GM19463 (cell line): ENCODE measurements at regions not wholly inside any gene's neighbourhood (a gene's known extent, or its start where the extent isn't known, plus 50 kb on each side); places are given as distances from the start of the nearest gene placed in this dataset.

Source experiments
- ATAC-seq: cut with Tn5 transposase; IDR thresholded peaks from one replicate; pipeline ENCODE4 v1.9.1; 2021; ENCODE audit warnings: mild to moderate bottlenecking, moderate library complexity; ENCODE audit not compliant: unreplicated experiment

DNA sequence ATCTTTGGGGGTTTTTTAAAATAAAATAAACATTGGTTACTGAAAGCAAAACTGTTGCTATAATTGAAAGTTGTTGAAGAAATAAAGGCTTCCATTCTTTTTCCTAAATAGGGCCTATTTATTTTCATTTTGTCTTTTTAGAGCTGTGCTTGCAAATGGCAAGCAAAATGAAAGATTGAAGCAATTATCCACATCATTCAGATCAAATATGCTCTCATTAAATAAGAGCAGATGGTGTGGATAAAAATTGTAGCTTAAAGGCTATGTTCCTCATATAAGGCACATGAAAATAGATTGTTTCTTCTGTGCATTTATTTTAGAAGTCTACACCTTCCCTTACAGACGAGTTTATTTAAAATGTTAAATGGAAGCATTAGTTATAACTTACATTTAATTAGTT lies 1317.7 kb downstream of the MRPL39 start:
- ATAC-seq, result no peak

DNA sequence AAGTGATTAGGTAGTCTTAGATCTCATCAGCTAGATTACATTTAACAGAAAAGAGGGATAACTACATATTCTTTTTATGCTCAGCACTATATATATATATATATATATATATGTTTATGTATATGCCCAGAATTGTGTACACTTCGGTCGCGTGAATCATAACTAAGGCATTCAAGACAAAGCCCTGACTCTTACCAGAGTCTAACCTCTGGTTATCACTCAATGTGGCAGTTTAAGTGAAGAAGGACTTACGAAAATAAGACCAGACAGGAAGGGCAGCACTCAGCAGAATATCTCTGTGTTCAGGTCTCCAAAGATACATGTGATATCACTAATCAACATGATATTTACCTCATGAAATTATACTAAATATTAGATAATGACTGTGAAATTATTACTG lies 1326.7 kb downstream of the MRPL39 start:
- ATAC-seq, result no peak

DNA sequence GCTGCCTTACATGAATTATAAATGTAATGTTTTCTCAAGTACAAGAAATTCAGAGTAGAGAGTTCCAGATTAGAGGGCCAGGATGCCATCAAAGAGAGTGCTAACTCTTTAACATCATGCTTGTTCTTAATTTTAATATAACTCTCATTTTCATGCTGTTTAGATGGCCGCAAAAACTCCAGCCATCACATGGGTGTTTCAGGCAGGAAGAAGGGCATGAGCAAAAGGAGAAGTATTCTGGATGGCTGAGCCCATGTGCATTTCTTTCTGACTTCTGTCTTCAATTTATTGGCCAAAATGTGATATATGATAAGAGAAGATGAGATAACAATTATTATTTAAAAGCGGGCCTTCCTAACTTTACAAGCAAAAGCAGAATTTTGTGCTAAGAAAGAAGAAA lies 1328.6 kb downstream of the MRPL39 start:
- ATAC-seq, result no peak

GRCh38 chr21:24276204-24276603 lies 1331.1 kb downstream of the MRPL39 start:
- ATAC-seq, result no peak

DNA sequence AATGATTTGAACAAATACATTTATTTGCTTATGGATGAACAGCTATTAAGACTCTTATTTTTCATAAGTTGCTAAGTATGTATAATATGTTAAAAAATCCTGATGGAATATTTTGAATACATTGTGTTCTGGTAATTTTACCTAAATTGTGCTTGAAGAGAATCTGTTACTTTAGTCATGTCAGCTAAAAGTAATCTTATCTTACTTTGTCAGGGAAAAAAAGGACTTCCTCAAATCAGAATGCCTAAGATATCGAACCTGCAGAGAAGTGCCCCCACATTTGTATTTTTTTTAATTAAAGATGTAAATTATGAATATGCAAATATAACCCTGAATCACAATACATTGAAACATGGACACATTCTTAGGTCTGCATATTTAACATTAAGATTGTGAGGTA lies 1331.7 kb downstream of the MRPL39 start:
- no peak for ATAC-seq

DNA sequence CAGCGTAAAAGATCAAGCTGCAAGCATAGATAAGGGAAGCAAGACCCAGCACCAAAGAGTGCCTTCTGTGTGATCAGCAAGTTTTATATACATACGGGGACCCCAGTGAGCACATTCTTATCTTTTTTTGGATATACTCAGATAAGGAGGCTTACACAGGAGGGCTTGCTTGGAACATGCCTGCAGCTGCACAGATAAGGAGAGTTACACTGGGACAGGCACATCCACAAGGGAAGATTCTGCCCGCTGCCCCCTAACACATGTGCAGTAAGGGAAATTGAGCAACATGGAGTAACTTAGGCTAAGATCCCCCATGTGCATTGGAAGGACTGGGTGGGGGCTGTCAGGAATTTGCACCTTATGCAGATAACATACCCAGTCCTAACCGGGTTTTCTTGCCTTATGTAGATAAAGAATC lies 1334.8 kb downstream of the MRPL39 start:
- ATAC-seq, result no peak

- no peak for ATAC-seq
Observed at GRCh38 chr21:24265987-24266386, 1341.3 kb downstream of the MRPL39 start.

DNA sequence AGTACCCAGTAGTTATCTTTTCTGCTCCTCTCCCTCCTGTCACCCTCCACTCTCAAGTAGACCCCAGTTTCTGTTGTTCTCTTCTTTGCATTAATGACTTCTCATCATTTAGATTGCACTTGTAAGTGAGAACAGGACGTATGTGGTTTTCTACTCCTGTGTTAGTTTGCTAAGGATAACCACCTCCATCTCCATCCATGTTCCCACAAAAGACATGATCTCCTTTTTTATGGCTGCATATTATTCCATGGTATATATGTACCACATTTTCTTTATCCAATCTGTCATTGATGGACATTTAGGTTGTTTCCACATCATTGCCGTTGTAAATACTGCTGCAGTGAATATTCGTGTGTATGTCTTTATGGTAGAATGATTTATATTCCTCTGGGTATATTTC lies 1346.5 kb downstream of the MRPL39 start:
- no peak for ATAC-seq

DNA sequence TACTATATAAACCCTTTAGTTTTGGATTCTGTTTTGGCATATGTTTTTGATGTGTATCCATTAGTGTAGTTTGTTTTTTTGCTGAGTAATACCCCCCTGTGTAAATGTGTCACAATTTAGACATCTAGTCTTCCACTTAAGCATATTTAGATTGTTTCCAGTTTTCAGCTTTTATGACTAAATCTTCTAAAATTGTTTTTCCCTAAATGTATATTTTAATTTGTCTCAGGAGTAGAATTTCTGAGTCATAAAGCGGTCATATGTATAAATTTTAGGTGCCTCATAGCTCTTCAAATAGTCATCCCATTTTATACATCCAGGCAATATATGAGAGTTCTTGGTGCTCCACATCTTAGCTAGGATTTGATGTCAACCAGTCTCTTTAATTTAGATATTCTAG lies 1348.0 kb downstream of the MRPL39 start:
- ATAC-seq, result no peak

- no peak for ATAC-seq
Observed at GRCh38 chr21:24255591-24255990, 1351.7 kb downstream of the MRPL39 start.

DNA sequence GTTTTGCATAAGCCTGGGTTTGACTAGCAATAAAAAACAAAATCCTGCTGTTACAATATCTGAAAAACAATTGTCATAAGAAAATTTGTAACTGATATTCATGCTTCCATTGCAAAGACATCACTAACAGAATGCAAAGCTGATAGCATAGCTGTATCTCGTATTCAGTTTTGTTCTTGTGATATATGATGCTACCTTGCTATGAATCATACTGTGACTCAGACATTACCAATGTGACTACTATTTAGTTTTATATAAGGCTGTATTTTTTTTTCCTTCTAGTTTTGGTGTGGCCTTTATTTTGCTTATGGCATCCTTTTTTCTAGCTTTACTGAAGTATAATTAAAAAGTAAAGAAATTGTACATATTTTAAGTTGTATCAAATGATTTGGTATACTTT lies 1381.8 kb downstream of the MRPL39 start:
- no peak for ATAC-seq

DNA sequence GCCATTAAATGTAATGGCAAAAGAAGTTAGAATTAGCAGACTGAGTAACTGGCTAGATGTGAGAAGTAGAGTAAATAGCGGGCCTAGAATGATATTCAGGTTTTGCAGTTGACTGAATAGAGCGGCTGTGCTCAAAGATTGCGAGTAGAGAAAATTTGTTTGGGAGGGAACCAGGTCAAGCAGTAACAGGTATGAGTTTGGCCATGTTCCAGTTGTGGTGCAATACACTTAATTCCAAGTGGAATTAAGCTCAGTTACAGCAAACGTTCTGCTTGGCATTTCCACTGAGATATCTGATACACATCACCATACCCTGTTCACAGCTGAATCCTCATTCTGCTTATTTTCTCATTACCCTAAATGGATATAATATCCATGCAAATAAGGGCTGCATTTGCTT lies 1382.9 kb downstream of the MRPL39 start:
- ATAC-seq, result no peak

GRCh38 chr21:24223624-24224023 lies 1383.7 kb downstream of the MRPL39 start:
- no peak for ATAC-seq

DNA sequence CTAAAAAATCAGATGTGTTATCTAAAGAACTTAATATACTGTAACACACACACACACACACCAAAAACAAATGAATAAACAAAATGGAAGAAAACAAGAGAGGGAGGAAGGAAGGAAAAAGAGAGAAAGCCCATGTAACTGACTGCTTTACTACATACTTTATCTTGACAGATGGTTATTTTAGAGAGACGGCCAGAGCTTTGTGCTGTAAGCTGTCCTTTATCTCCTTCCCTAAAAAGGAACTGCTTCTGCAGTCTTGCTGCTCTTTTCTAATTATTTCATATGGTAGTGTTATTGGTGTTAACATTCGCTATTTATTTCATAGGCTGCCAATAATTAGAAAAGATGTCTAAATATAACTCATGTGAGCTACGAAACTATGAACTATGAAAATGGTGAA lies 1384.6 kb downstream of the MRPL39 start:
- no peak for ATAC-seq

GRCh38 chr21:24220446-24220845 lies 1386.8 kb downstream of the MRPL39 start:
- ATAC-seq, result no peak

DNA sequence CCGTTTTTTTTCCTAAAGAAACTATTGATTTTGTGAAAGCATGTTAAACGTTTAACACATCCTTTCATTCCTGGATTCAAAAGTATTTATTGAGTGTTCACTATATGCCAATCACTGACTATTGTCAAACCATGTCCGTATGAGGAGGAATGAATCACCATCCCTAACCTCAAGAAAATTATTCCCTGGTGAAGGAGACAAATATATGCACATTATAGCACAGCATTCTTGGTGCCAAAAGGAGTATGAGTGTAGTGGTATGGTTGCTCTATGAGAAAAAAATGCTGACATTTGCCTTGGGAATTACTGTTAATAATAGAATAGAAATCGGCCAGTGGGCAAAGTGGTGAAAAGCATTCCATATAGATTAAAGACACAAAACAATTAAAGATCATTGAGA lies 1390.1 kb downstream of the MRPL39 start:
- no peak for ATAC-seq

GRCh38 chr21:24210130-24210529 lies 1397.2 kb downstream of the MRPL39 start:
- ATAC-seq, result no peak

DNA sequence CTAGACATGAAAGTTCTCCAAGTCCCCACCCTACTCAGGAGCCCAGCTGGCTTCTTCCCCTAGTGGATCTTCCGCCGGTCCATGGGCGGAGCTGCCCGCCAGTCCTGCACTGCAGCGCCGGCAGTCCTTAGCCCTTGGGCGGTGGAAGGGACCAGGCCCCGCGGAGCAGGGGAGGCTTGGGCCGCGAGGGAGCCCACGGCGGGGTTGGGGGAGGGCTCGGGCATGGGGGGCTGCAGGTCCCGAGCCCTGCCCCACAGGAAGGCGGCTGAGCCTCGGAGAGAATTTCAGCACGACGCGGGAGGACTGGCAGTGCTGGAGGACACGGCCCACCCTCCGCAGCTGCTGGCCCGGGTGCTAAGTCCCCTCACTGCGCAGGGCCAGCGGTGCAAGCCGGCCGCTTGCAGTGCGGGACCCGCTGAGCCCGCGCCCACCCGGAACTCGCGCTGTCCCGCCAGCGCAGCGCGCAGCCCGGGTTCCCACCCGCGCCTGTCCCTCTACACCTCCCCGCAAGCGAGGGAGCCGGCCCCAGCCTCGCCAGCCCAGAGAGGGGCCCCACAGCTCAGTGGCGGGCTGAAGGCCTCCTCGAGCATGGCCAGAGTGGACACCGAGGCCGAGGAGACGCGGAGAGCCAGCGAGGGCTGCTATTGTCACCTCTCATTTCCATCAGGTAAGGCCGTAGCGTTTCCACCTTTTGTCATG lies 1398.6 kb downstream of the MRPL39 start:
- ATAC-seq, result no peak

DNA sequence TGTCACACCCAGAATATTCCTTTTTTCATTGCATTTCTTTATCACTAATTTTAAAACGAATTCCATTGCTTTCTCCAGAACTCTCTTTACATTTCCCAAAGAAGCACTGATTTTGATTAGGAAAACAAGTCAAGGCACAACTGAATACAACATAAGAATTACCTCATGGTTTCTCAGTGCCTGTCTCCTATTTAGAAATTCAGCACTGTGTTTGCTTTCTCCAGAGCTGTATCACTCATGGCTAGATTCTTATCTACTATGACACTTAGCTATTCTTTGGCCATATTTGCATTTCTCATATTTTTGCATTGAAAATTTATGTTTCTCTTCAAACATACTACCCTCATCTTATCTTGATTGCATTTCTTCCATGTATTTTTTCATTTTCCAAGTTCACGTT lies 1402.0 kb downstream of the MRPL39 start:
- ATAC-seq, result no peak

DNA sequence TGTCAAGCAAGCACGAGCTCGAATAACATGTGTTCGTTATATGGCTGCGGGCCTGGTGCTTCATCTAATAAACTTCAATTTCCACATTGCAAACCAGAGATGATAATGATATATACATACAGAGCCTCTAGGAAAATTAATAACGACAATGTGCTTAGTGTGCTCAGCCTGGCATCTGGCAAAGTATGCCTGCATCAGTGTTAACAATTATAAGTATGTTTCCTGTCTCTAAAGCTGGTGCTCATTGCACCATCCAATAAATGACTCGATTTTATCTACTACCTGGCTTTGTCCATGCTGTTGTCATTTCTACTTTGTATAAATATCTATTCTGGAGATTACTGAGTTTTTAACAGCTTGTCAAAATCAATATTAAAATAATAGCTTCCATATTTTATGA lies 1402.6 kb downstream of the MRPL39 start:
- ATAC-seq, result no peak

- peak; percentile 72 for ATAC-seq
Observed at GRCh38 chr21:24200052-24200451, 1407.2 kb downstream of the MRPL39 start.

DNA sequence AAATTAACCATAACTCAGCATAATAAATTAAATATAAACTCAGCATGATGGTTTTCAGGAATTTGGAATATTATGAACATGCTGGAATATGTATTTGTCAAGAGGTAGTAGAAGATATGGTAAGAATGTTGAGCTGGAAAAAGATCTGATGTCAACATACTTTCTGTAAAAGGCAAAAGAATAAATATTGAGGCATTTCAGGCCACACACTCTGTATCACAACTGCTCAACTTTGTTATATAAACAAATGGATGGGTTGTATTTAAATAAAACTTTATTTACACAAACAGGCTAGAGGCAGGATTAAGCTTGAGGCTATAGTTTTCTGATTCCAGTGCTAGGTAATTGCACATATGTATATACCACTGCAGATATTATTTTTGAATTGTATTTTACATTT lies 1409.4 kb downstream of the MRPL39 start:
- no peak for ATAC-seq

- peak; percentile 49 for ATAC-seq
Observed at GRCh38 chr21:24197132-24197643, 1410.1 kb downstream of the MRPL39 start.
